GM18502 (cell line): ENCODE measurements at regions not wholly inside any gene's neighbourhood (a gene's known extent, or its start where the extent isn't known, plus 50 kb on each side); places are given as distances from the start of the nearest gene placed in this dataset.

Experiments used
- ATAC-seq: cut with Tn5 transposase; IDR thresholded peaks from one replicate; pipeline ENCODE4 v1.9.1; 2021; ENCODE audit warnings: mild to moderate bottlenecking; ENCODE audit not compliant: unreplicated experiment, poor library complexity

GRCh38 chr2:64392529-64392928 lies 61.4 kb upstream of the LGALSL start:
- ATAC-seq: no peak

- ATAC-seq: no peak
Observed at GRCh38 chr2:64393383-64394010, 60.5 kb upstream of the LGALSL start.

- no peak for ATAC-seq
Observed at GRCh38 chr2:64394153-64394552, 59.8 kb upstream of the LGALSL start.

GRCh38 chr2:64396001-64396400 lies 58.0 kb upstream of the LGALSL start:
- ATAC-seq: no peak

GRCh38 chr2:64396551-64396950 lies 57.4 kb upstream of the LGALSL start:
- ATAC-seq: no peak

GRCh38 chr2:64398516-64399129 lies 55.3 kb upstream of the LGALSL start:
- ATAC-seq: no peak

GRCh38 chr2:64399521-64399920 lies 54.4 kb upstream of the LGALSL start:
- ATAC-seq: no peak

GRCh38 chr2:64400105-64400728 lies 53.7 kb upstream of the LGALSL start:
- no peak for ATAC-seq

GRCh38 chr2:64400733-64401528 lies 53.0 kb upstream of the LGALSL start:
- ATAC-seq: no peak

- no peak for ATAC-seq
Observed at GRCh38 chr2:64401529-64401880, 52.5 kb upstream of the LGALSL start.

GRCh38 chr2:64402876-64403275 lies 51.1 kb upstream of the LGALSL start:
- ATAC-seq: no peak

- ATAC-seq: no peak
Observed at GRCh38 chr2:64403426-64403825, 50.5 kb upstream of the LGALSL start.

GRCh38 chr2:64404002-64404731 lies 49.8 kb upstream of the LGALSL start:
- ATAC-seq: no peak
